Ishikawa (cell line): ENCODE measurements at regions not wholly inside any gene's neighbourhood (a gene's known extent, or its start where the extent isn't known, plus 50 kb on each side); places are given as distances from the start of the nearest gene placed in this dataset.

Experiments
- CEBPB ChIP-seq: IDR thresholded peaks from 2 replicates; pipeline ENCODE4 v1.6.1; 2012
- CREB1 ChIP-seq: IDR thresholded peaks from 2 replicates; pipeline ENCODE4 v1.6.1; 2012; ENCODE audit warnings: low read depth
- EGR1 ChIP-seq: IDR thresholded peaks from 2 replicates; pipeline ENCODE4 v1.6.1; 2012
- EP300 ChIP-seq: IDR thresholded peaks from 2 replicates; pipeline ENCODE4 v1.6.1; 2012; ENCODE audit warnings: borderline replicate concordance
- FOXM1 ChIP-seq: IDR thresholded peaks from 2 replicates; pipeline ENCODE4 v1.6.1; 2012; ENCODE audit warnings: low read depth, borderline replicate concordance
- MAX ChIP-seq: IDR thresholded peaks from 2 replicates; pipeline ENCODE4 v1.6.1; 2012
- NFIC ChIP-seq: IDR thresholded peaks from 2 replicates; pipeline ENCODE4 v1.6.1; 2012
- RAD21 ChIP-seq: IDR thresholded peaks from 2 replicates; pipeline ENCODE4 v1.6.1; 2012; ENCODE audit warnings: low read depth
- TAF1 ChIP-seq: IDR thresholded peaks from 2 replicates; pipeline ENCODE4 v1.6.1; 2012; ENCODE audit warnings: low read depth, mild to moderate bottlenecking
- TEAD4 ChIP-seq: IDR thresholded peaks from 2 replicates; pipeline ENCODE4 v1.6.1; 2012
- YY1 ChIP-seq: IDR thresholded peaks from 2 replicates; pipeline ENCODE4 v1.6.1; 2012; ENCODE audit warnings: low read depth
- ZBTB7A ChIP-seq: IDR thresholded peaks from 2 replicates; pipeline ENCODE4 v1.6.1; 2012; ENCODE audit warnings: low read depth
- TF ChIP-seq, protein P1 (sequence below): IDR thresholded peaks from 2 replicates; pipeline ENCODE4 v1.6.1; 2012; ENCODE audit warnings: low read depth, mild to moderate bottlenecking
- TF ChIP-seq, protein P2 (sequence below): IDR thresholded peaks from 2 replicates; pipeline ENCODE4 v1.6.1; 2012

GRCh38 chr17:431494-431893 is 78.9 kb upstream of the RPH3AL start:
- no peak for TF ChIP-seq RAD21
- TF ChIP-seq TAF1: no peak
- no peak for TF ChIP-seq CEBPB
- TF ChIP-seq NFIC: no peak
- no peak for TF ChIP-seq ZBTB7A
- TF ChIP-seq CREB1: no peak
- TF ChIP-seq EP300: no peak
- TF ChIP-seq TEAD4: no peak
- TF ChIP-seq, protein P1, sequence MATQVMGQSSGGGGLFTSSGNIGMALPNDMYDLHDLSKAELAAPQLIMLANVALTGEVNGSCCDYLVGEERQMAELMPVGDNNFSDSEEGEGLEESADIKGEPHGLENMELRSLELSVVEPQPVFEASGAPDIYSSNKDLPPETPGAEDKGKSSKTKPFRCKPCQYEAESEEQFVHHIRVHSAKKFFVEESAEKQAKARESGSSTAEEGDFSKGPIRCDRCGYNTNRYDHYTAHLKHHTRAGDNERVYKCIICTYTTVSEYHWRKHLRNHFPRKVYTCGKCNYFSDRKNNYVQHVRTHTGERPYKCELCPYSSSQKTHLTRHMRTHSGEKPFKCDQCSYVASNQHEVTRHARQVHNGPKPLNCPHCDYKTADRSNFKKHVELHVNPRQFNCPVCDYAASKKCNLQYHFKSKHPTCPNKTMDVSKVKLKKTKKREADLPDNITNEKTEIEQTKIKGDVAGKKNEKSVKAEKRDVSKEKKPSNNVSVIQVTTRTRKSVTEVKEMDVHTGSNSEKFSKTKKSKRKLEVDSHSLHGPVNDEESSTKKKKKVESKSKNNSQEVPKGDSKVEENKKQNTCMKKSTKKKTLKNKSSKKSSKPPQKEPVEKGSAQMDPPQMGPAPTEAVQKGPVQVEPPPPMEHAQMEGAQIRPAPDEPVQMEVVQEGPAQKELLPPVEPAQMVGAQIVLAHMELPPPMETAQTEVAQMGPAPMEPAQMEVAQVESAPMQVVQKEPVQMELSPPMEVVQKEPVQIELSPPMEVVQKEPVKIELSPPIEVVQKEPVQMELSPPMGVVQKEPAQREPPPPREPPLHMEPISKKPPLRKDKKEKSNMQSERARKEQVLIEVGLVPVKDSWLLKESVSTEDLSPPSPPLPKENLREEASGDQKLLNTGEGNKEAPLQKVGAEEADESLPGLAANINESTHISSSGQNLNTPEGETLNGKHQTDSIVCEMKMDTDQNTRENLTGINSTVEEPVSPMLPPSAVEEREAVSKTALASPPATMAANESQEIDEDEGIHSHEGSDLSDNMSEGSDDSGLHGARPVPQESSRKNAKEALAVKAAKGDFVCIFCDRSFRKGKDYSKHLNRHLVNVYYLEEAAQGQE: no peak
- TF ChIP-seq EGR1: no peak
- TF ChIP-seq, protein P2, sequence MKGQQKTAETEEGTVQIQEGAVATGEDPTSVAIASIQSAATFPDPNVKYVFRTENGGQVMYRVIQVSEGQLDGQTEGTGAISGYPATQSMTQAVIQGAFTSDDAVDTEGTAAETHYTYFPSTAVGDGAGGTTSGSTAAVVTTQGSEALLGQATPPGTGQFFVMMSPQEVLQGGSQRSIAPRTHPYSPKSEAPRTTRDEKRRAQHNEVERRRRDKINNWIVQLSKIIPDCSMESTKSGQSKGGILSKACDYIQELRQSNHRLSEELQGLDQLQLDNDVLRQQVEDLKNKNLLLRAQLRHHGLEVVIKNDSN: no peak
- TF ChIP-seq YY1: no peak
- no peak for TF ChIP-seq MAX
- TF ChIP-seq FOXM1: no peak
